ENCODE measurements at regions not wholly inside any gene's neighbourhood (a gene's known extent, or its start where the extent isn't known, plus 50 kb on each side); places are given as distances from the start of the nearest gene placed in this dataset.

- H4K20me1 ChIP-seq (replicated peaks in 1 of 2; ENCODE audit: control insufficient read depth in 1 of 2, insufficient read depth in 2 of 2, low read length in 2 of 2), result no peaks in the 10 kb centered on the region
- CTCF ChIA-PET (ENCODE audit: partially characterized antibody), result no interaction called here
- no peak for TF ChIP-seq EP300 (IDR thresholded peaks at IDR 0.05; ENCODE audit: borderline replicate concordance in 1 of 2, low read depth in 2 of 2, low read length in 2 of 2)
Measured at GRCh38 chr5:58087905-58088304, 372.0 kb downstream of the PLK2 start.

More at GRCh38 chr5:58087905-58088304, 372.0 kb downstream of the PLK2 start:
- no peak overlapping the region for H3K9ac ChIP-seq (replicated peaks in 1 of 4; ENCODE audit: extremely low read depth in 1 of 4, low read depth in 3 of 4, low read length in 3 of 4)
- no peak overlapping the region for H3K23ac ChIP-seq (ENCODE audit: insufficient read length)
- no peak overlapping the region for H4K5ac ChIP-seq (ENCODE audit: insufficient read length, low read depth, low read length)
- 96% methylated on average over 2 of the region's 2 CpGs; no CpG with 5 or more reads in 1 of the 2 experiments for WGBS, 2 experiments (ENCODE audit: extremely low coverage in 1 of 2, insufficient coverage in 1 of 2, insufficient read length in 1 of 2, insufficient replicate concordance in 2 of 2, low coverage in 1 of 2, low lambda C conversion rate in 2 of 2, missing lambda C conversion rate in 1 of 2)
- H2BK15ac ChIP-seq (ENCODE audit: low read length), result no peak overlapping the region
- H3K4ac ChIP-seq (replicated peaks; ENCODE audit: insufficient read length, low read depth, low read length), result no peak overlapping the region
- H3K27me3 ChIP-seq (replicated peaks in 1 of 4; ENCODE audit: control insufficient read depth in 3 of 4, extremely low read depth in 1 of 4, insufficient read depth in 3 of 4, low read length in 3 of 4), result no peaks in the 10 kb centered on the region
- POLR2A ChIA-PET (ENCODE audit: partially characterized antibody), result no interaction called here
- no peaks in the 10 kb centered on the region for H3K23me2 ChIP-seq (ENCODE audit: low read depth, low read length)
- H3K18ac ChIP-seq (ENCODE audit: extremely low read depth, low read length), result no peak overlapping the region
- H2BK12ac ChIP-seq (ENCODE audit: low read depth, low read length), result no peak overlapping the region
- no peak overlapping the region for H3K4me3 ChIP-seq (ENCODE audit: extremely low read depth in 1 of 4, insufficient read depth in 2 of 4, low read depth in 3 of 4, low read length in 4 of 4)
- H4K91ac ChIP-seq (replicated peaks; ENCODE audit: insufficient read length, low read length), result no peak overlapping the region
- no peak overlapping the region for H2BK120ac ChIP-seq (replicated peaks; ENCODE audit: low read depth, low read length)
- no peak overlapping the region for H2AFZ ChIP-seq (ENCODE audit: low read length)
- FAIRE-seq, result no peak
- H3K79me2 ChIP-seq (ENCODE audit: control insufficient read depth in 1 of 2, insufficient read depth in 2 of 2, low read length in 2 of 2), result no peaks in the 10 kb centered on the region
- no peak for DNase-seq (ENCODE audit: low read depth in 1 of 2, low spot score in 2 of 2)
- H3K79me1 ChIP-seq (ENCODE audit: low read depth, low read length), result no peaks in the 10 kb centered on the region
- H2BK20ac ChIP-seq (ENCODE audit: low read length), result no peak overlapping the region
- no peaks in the 10 kb centered on the region for H3K4me1 ChIP-seq (replicated peaks in 1 of 4; ENCODE audit: control insufficient read depth in 3 of 4, insufficient read depth in 4 of 4, low read length in 3 of 4)
- no peak overlapping the region for H3K27ac ChIP-seq (ENCODE audit: low read depth, low read length)
- no peak overlapping the region for H2AK5ac ChIP-seq (ENCODE audit: low read depth, low read length)
- H3K14ac ChIP-seq (ENCODE audit: insufficient read length), result no peak overlapping the region
- H3K9me3 ChIP-seq (ENCODE audit: insufficient read depth in 2 of 2, low read depth in 1 of 2, low read length in 1 of 2), result no peaks in the 10 kb centered on the region
- H3K36me3 ChIP-seq (ENCODE audit: control insufficient read depth in 2 of 4, insufficient read depth in 4 of 4, low read length in 3 of 4), result no peaks in the 10 kb centered on the region
- no peak overlapping the region for H3K56ac ChIP-seq (replicated peaks; ENCODE audit: insufficient read length, low read depth, low read length)
- no peak overlapping the region for H2BK5ac ChIP-seq (ENCODE audit: low read depth, low read length)
- H3K4me2 ChIP-seq (ENCODE audit: insufficient read depth in 1 of 2, low read depth in 2 of 2, low read length in 2 of 2), result no peak overlapping the region
- no peak overlapping the region for H4K8ac ChIP-seq (ENCODE audit: extremely low read depth, insufficient read depth, low read length)

Measured in H1 (cell line).